ENCODE measurements at regions not wholly inside any gene's neighbourhood (a gene's known extent, or its start where the extent isn't known, plus 50 kb on each side); places are given as distances from the start of the nearest gene placed in this dataset.

DNA sequence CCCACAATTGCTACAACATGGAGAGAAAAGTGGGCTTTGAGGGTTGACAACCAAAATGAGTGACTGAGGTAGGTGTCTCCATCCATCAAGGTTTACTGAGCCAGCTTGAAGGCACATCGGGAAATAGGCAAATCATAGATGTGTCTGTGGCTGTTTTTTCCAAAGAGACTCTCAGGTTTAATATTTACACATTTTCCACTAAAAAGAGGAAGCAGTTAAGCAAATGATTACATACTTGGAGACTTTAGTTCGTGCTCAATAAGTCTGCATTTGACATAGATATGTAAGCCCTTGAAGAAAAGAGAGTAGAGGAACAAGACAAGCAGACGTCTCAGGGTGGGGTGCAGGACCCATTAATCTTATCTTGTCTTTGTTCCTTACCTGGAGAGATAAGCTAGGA, 148.9 kb upstream of the COX10 start:
- TF ChIP-seq POLR2A (IDR thresholded peaks at IDR 0.05), result no peak
- TF ChIP-seq, protein P1, sequence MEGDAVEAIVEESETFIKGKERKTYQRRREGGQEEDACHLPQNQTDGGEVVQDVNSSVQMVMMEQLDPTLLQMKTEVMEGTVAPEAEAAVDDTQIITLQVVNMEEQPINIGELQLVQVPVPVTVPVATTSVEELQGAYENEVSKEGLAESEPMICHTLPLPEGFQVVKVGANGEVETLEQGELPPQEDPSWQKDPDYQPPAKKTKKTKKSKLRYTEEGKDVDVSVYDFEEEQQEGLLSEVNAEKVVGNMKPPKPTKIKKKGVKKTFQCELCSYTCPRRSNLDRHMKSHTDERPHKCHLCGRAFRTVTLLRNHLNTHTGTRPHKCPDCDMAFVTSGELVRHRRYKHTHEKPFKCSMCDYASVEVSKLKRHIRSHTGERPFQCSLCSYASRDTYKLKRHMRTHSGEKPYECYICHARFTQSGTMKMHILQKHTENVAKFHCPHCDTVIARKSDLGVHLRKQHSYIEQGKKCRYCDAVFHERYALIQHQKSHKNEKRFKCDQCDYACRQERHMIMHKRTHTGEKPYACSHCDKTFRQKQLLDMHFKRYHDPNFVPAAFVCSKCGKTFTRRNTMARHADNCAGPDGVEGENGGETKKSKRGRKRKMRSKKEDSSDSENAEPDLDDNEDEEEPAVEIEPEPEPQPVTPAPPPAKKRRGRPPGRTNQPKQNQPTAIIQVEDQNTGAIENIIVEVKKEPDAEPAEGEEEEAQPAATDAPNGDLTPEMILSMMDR (IDR thresholded peaks at IDR 0.05), result no peak

All from right lobe of liver (tissue), 4 donors.